ENCODE measurements at regions not wholly inside any gene's neighbourhood (a gene's known extent, or its start where the extent isn't known, plus 50 kb on each side); places are given as distances from the start of the nearest gene placed in this dataset.
A peak's percentile ranks its signal among the peaks of the same experiment; 100 is the strongest.
"Not testable (repeated sequence)": the region's sequence is repeated elsewhere in the genome, so short reads cannot be mapped to it uniquely, and the experiment has no call there.

- no peak for DNase-seq (ENCODE audit: low read depth)
These were observed 224.1 kb upstream of the MYLIP start for GRCh38 chr6:15904651-15905376.

- no peak for DNase-seq (ENCODE audit: low read depth)
These were observed 227.5 kb upstream of the MYLIP start for GRCh38 chr6:15901141-15902115.

GRCh38 chr6:15898693-15899092, 230.2 kb upstream of the MYLIP start:
- no peak for DNase-seq (ENCODE audit: low read depth)

GRCh38 chr6:15897063-15897876, 231.6 kb upstream of the MYLIP start:
- DNase-seq (ENCODE audit: low read depth), result no peak

- DNase-seq (ENCODE audit: low read depth), result no peak
These were observed 232.3 kb upstream of the DTNBP1 start for GRCh38 chr6:15894973-15895725.

GRCh38 chr6:15893556-15894253, 230.9 kb upstream of the DTNBP1 start:
- no peak for DNase-seq (ENCODE audit: low read depth)

- DNase-seq (ENCODE audit: low read depth), result no peak
These were observed 229.5 kb upstream of the DTNBP1 start for GRCh38 chr6:15892369-15892768.

GRCh38 chr6:15888798-15889772, 226.3 kb upstream of the DTNBP1 start:
- DNase-seq (ENCODE audit: low read depth), result no peak

GRCh38 chr6:15887491-15888461, 224.9 kb upstream of the DTNBP1 start:
- no peak for DNase-seq (ENCODE audit: low read depth)

GRCh38 chr6:15885624-15886023, 222.8 kb upstream of the DTNBP1 start:
- DNase-seq (ENCODE audit: low read depth), result no peak

GRCh38 chr6:15883593-15883992, 220.8 kb upstream of the DTNBP1 start:
- DNase-seq (ENCODE audit: low read depth), result not testable (repeated sequence)

- DNase-seq (ENCODE audit: low read depth), result no peak
These were observed 220.1 kb upstream of the DTNBP1 start for GRCh38 chr6:15882915-15883314.

GRCh38 chr6:15882345-15882744, 219.5 kb upstream of the DTNBP1 start:
- no peak for DNase-seq (ENCODE audit: low read depth)

- no peak for DNase-seq (ENCODE audit: low read depth)
These were observed 218.3 kb upstream of the DTNBP1 start for GRCh38 chr6:15881150-15881549.

GRCh38 chr6:15880262-15880973, 217.6 kb upstream of the DTNBP1 start:
- no peak for DNase-seq (ENCODE audit: low read depth)

- peak; percentile 24 for DNase-seq (ENCODE audit: low read depth)
These were observed 216.8 kb upstream of the DTNBP1 start for GRCh38 chr6:15879371-15880261.

- no peak for DNase-seq (ENCODE audit: low read depth)
These were observed 214.4 kb upstream of the DTNBP1 start for GRCh38 chr6:15877231-15877630.
